NCI-H2227 treated with DMSO at 0.1 percent for 48 hours (cell line): ENCODE measurements at regions not wholly inside any gene's neighbourhood (a gene's known extent, or its start where the extent isn't known, plus 50 kb on each side); places are given as distances from the start of the nearest gene placed in this dataset.
"Not testable (repeated sequence)": the region's sequence is repeated elsewhere in the genome, so short reads cannot be mapped to it uniquely, and the experiment has no call there.

Source experiments
- DNase-seq: peaks from one replicate; lab custom pipeline; 2025; lab: John Stamatoyannopoulos, UW

- no peak for DNase-seq
These were observed 526.5 kb downstream of the TRIML1 start for GRCh38 chr4:188665491-188666457.

GRCh38 chr4:188678691-188679090 is 539.5 kb downstream of the TRIML1 start:
- DNase-seq = not testable (repeated sequence)

DNA sequence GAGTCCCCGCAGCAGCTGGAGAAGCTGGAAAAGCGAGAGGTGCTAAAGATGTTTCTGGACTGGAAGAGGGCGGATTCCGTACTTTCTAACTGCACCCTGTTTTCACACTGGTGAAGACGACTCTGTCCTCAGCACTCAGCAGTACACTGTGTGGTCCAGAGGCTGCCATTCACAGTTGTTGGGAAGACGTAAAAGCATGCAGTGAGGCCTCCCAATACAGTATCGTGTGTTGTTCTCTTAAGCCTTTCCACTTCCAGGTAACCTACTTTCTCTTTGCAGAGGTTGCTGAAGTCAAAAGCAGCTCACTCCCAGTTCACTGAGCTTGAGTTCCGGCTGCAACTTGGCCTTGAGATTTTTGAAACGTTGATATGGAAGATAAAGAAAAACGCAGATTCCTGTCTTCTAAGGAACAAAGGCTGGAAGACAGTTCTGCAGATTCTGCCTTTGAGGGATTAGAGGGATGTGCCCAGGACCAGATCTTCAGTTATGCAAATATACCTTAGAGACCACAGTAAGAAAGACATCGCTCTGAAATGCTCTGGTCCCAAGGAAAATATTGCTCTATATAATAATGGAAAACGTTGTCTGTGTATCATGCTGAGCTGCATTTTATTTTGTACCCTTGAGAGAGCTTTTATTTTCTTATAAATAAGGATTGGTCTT is 540.9 kb downstream of the TRIML1 start:
- no peak for DNase-seq

DNA sequence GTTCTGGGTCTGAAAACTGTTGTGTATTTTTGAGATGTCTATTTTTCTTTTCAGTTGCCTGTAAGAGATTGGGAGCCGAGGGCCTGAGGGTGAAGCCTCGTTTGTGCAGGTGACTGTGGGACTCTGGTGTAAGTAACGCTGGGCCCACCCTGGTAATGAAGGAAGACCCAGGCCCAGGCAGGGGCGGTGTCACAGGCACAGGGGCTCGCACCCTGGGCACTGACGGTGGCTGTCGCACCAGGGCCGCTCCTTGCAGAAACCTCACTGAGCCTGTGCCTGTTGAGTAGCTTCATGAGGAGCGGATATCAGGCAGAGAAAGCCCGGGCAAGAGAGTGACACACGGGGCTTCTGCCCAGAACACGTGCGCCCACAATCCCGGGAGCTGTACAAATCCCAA is 541.4 kb downstream of the TRIML1 start:
- no peak for DNase-seq

GRCh38 chr4:188682321-188682720 is 543.1 kb downstream of the TRIML1 start:
- no peak for DNase-seq

DNA sequence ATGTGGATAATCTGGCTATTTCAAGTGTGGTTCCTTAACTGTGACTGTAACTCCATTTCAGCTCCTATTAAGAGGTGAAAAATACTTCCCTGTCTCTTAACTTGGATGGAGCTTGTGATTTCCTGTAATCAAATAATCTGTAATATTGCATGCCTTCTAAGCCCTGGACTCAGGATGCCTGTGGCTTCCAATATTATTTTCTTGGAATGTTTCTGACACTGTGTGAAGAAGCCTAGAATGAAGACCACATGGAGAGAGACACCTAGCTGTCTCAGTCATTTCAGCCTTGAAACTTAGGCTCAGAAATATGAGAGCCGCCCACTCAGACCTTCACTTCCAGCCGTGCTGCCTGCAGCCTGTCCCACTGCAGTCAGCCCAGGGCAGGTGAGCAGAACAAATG is 544.3 kb downstream of the TRIML1 start:
- DNase-seq = no peak

DNA sequence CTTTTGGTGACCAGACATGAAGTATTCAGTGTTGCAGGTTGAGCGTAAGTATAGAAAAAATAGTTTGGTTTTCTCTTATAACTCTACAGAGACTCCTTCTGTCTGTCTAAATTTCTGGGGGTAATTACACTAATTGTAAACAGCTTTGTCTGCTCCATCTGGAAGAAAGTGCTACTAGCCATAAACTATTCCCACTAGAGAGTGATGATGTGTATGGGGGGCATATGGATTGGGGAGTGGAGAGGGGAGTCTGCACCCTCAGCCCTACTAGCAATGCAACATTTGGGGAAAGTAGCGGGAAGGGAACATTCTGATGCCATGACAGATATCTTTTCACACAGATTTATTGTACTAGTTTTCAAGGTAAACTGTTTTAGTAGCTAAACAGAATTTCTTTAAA is 549.7 kb downstream of the TRIML1 start:
- DNase-seq = no peak

DNA sequence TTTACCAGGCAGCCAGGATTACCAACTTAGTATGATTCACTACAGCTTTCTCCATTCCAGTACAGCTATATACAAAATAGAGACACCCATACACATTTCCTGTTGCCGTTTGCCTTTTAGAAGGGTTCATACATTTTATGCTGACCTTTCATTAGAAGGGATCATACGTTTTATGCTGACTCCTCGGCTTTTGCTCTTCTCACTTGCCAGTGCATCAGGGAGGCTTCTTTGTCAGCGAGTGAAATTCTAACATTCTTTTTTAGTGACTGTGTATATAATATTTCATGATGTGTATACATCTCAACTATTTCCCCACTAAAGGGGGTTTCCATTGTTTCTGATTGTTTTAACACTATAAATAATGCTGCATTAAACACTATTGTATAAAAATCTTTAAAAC is 552.6 kb downstream of the TRIML1 start:
- DNase-seq = no peak

- no peak for DNase-seq
These were observed 556.0 kb downstream of the TRIML1 start for GRCh38 chr4:188695261-188695660.

DNA sequence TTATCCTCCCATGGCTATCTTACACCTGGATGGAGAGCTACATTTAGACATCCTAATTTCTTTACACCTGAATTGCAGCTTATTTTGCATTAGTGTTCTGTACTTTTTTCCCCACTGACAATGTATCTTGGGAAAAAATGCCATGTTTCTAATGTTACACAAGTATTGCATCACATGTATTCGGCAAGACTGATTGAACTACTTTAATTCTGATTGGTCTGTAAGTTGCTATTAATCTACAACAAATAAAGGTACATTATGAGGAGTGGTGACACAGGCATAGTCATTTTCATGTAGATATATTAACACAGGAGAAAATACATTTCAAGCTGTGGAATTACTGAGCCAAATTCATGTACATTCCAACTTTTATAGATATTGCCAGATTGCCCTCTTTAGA is 558.0 kb downstream of the TRIML1 start:
- no peak for DNase-seq

DNA sequence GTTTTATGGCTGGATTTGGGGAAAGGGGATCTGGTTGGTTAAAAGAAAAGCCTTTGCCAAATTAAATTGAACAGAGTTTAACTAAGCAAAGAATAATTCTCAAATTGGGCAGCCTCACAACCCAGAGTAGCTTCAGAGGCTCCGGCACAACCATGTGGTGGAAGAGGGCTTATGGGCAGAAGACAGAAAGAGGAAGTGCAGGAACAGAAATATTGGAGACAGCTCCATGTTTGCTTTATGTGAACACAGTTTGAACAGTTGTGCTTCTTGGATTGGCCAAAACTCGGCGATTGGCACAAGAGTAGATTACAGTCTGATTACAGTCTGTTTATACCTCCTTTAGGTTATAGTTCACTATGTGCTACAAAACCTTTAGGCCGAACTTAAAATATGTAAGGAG is 562.7 kb downstream of the TRIML1 start:
- no peak for DNase-seq

GRCh38 chr4:188704288-188704687 is 565.0 kb downstream of the TRIML1 start:
- no peak for DNase-seq

DNA sequence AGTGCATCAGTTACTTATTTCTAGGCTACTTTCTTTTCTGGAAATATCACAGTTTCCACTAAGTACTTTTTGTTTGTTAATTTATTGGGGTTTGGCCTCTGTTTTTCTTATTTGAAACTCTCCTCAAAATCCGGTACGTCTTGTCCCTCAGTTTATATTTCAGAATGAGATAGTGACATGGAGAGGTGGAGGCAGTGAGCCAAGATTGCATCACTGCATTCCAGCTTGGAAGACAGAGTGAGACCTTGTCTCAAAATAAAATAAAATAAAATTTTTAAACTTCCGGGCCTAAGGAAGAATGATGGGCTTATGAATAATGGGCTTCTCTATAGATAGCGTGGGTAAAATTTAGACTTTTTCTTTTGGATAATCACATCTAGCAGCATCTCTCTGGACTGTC is 567.8 kb downstream of the TRIML1 start:
- no peak for DNase-seq

GRCh38 chr4:188714501-188714900 is 575.3 kb downstream of the TRIML1 start:
- no peak for DNase-seq

DNA sequence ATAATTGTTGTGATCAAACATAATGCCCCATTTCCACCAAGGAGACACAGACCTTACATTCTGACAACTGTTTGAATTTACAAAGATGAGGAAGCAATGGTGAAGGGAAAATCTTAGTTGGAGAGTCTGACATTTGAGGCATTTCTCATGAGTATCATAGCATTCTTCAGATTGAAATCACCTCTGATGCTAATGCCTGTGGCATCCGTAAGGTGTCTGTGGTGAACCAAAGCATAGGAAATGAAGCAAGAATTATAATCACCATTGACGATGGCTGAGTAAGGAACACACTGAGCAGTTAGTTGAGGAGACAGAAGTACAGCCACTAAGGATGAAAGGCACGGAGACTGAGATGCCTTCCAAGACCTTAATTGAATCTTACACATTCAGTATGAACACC is 575.7 kb downstream of the TRIML1 start:
- no peak for DNase-seq

GRCh38 chr4:188717661-188718060 is 578.4 kb downstream of the TRIML1 start:
- no peak for DNase-seq

DNA sequence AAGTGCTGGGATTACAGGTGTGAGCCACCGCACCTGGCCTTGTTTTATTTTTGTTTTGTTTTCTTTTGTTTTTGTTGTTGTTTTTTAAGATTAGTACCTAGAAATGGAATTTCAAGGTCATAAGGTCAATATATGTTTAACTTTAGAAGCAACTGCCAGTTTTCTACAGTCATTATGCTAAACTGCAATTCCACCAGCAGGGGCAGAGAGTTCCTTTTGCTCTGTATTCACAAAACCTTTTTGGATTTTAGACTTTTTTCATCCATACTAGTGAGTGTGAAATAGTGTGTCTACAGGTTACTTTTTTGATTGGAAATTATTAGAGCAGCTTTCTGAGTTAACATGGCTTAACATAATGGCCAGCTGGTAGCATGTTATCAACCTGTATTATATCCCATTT is 580.6 kb downstream of the TRIML1 start:
- DNase-seq = no peak

DNA sequence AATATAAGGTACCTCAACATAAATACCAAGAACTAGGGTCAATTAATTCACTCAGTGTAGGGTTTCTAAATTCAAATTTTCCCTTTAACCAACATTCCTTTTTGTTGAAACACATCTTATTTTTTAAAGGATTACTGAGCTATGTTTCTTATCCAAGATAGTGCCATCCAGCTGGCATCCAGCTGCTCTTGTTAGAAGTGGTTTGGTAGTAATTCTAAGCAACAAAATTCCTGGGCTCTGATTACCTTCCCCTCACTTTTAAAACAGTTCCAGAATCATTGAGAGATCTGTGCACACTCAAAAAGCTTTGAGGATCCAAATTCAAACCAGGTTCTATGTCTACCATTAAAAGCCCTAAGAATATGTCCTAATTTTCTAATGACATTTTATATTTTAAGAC is 583.7 kb downstream of the TRIML1 start:
- DNase-seq = no peak

DNA sequence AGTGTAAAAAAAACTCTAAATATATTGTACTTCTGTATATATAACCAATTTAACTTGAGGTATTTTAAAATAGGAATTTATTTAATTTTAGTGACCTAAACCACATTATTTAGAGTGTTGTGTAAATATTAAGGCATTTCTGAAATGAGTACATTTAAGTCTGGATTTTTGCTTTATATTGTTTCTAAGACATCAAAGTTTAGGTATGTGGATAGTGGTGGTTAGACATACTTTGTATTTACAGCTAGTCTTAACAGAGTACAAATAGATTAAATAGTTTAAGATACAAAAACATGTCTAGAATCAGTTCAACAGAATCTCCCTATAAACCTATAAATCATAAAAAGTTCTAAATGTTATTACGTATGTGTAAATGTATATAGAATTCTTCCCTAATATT is 588.5 kb downstream of the TRIML1 start:
- DNase-seq = no peak

- no peak for DNase-seq
These were observed 589.1 kb downstream of the TRIML1 start for GRCh38 chr4:188728359-188728758.

DNA sequence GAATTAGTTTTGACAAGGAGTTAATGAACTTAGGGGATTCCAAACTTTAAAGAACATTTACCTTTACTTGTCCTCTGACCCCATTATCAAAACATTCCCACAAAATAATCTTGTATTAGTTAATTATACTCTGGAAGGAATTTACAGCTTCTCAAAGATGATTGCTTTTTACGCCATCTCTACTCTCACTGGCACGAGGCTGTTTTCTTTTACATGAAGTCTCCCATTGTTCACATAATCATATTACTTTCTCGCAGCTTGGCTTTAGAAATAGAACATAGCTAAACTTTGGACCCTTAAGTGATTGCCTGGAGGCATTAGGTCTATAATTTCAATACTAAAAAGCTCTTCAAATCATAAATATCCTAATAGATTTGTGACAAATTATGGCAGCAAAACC is 592.9 kb downstream of the TRIML1 start:
- DNase-seq = no peak

DNA sequence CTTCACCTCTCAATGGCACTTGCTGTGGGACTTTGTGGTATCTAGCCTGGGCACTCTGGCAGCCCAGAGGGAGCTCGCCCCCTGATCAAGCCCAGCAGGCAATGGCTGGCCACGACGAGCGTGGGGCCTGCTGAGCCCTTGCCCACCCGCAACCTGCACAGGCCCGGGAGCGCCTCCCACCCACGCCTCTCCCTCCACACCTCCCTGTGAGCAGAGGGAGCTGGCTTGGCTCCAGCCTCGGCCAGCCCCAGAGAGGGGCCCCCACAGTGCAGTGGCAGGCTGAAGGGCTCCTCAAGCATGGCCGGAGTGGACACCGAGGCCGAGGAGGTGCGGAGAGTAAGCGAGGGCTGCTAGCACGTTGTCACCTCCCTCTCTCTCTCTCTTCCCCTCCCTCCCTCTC is 595.8 kb downstream of the TRIML1 start:
- no peak for DNase-seq

DNA sequence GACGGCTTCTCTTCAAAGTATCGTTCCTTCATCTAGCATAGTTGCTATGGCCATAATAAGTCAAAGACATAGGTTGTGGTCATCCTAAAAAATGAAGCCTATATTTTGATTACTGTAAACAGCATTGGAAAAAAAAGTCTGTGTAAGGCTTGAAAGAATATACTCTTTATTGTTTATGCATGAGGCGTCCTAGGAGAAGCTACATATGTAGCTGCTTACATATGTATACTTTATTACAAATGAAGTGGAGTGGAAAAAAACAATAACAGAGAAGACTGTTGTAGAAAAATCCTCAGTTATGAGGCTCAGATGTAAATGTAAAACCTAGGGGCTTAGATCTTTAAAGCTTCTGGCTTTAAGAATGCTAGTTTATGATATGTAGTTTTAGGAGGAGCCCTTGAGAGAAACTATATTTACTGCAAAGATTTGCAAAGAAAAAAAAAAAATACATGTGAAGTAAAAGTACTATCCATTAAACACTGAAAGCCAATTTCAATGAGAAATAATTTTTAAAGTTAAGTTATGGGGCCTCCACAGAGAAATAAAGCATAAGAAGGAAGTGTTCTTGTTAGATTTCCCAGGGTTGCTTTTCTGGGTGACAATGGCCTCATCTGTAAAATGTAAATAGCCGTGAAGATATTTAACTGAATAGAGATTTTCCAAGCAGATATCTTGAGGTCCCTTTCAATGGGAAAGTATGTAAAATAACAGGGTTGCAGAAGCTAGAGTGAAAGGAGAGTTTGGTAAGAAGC is 598.2 kb downstream of the TRIML1 start:
- DNase-seq = no peak
